HepG2 (cell line): ENCODE measurements at regions not wholly inside any gene's neighbourhood (a gene's known extent, or its start where the extent isn't known, plus 50 kb on each side); places are given as distances from the start of the nearest gene placed in this dataset.

Experiments
- ATAC-seq: fragments of 200-7000 bp; cut with Tn5 transposase; 3 replicates; pipeline ENCODE4 v1.9.1; 2020; ENCODE audit warnings: mild to moderate bottlenecking, moderate library complexity
- BruUV-seq: library from RNA; stranded (reverse); fragments of 400-500 nt; replicated peaks from 2 replicates; lab custom pipeline; 2021; lab: Mats Ljungman, UMichigan
- CTCF ChIA-PET: fragments of 300-600 bp; formaldehyde crosslinking; extraction: SDS; loops from one replicate; lab custom pipeline; 2021; ENCODE audit warnings: low total read pairs, inconsistent platforms, low intra/inter-chr PET ratio; lab: Yijun Ruan, JAX
- POLR2A ChIA-PET: fragments of 350-600 bp; sonication (Branson Sonifier 250); formaldehyde crosslinking; loops from one replicate; lab custom pipeline; 2020; ENCODE audit warnings: antibody characterized with exemption, inconsistent platforms; lab: Yijun Ruan, JAX
- DNase-seq: peaks from one replicate; pipeline ENCODE4 v3.0.0-alpha.2; 2015; ENCODE audit warnings: low spot score
- FAIRE-seq: peaks from 3 replicates; lab custom pipeline; 2011; peaks lifted over from hg19 to GRCh38; lab: Jason Lieb, UNC
- H2AFZ ChIP-seq: one replicate; pipeline ENCODE4 v1.6.1; 2011; ENCODE audit warnings: low read length, inconsistent platforms
- H3K27ac ChIP-seq: fragments of 300-600 bp; 3 replicates; pipeline ENCODE4 v1.8.0; 2011; ENCODE audit warnings: mixed run types, mild to moderate bottlenecking, mixed read lengths, low read length, inconsistent platforms; ENCODE audit not compliant: insufficient read depth; ENCODE audit errors: extremely low read length
- H3K27me3 ChIP-seq, 2 experiments: fragments of 200-600 bp in 1 of 2; 2 replicates in 1 of 2; 3 replicates in 1 of 2; pipeline versions ENCODE4 v1.6.0 to v1.8.0; 2011; ENCODE audit warnings: low read length in 2 of 2, mild to moderate bottlenecking in 2 of 2, moderate library complexity in 2 of 2, inconsistent platforms in 1 of 2; ENCODE audit not compliant: insufficient read depth in 2 of 2, control insufficient read depth in 1 of 2
- H3K36me3 ChIP-seq, 2 experiments: fragments of 200-600 bp in 1 of 2; replicated peaks in 1 of 2; 2 replicates in 1 of 2; 3 replicates in 1 of 2; pipeline versions ENCODE4 v1.5.1 to v1.8.0; 2011; ENCODE audit warnings: low read length in 2 of 2, inconsistent platforms in 1 of 2; ENCODE audit not compliant: insufficient read depth in 2 of 2, control insufficient read depth in 1 of 2
- H3K4me1 ChIP-seq: 2 replicates; pipeline ENCODE4 v1.5.1; 2012; ENCODE audit warnings: low read length, inconsistent platforms; ENCODE audit not compliant: insufficient read depth
- H3K4me2 ChIP-seq: 2 replicates; pipeline ENCODE4 v1.6.0; 2011; ENCODE audit warnings: low read depth, low read length, inconsistent platforms
- H3K4me3 ChIP-seq, 3 experiments: fragments of 200-600 bp in 1 of 3; sonication (generic), shearing (Covaris generic) in 1 of 3; replicated peaks in 1 of 3; 2 replicates each; pipeline ENCODE4 v1.5.1; 2011 to 2016; ENCODE audit warnings: low read length in 3 of 3, inconsistent platforms in 2 of 3, low read depth in 2 of 3, mild to moderate bottlenecking in 2 of 3, control low read depth in 1 of 3, mixed read lengths in 1 of 3; ENCODE audit not compliant: insufficient read depth in 1 of 3
- H3K79me2 ChIP-seq: one replicate; pipeline ENCODE4 v1.6.1; 2011; ENCODE audit warnings: low read length, inconsistent platforms; ENCODE audit not compliant: insufficient read depth
- H3K9ac ChIP-seq: 2 replicates; pipeline ENCODE4 v1.6.0; 2011; ENCODE audit warnings: mild to moderate bottlenecking, low read depth, low read length, inconsistent platforms; ENCODE audit not compliant: insufficient read depth
- H3K9me3 ChIP-seq: 2 replicates; pipeline ENCODE4 v1.5.1; 2012; ENCODE audit warnings: mild to moderate bottlenecking, low read length
- H4K20me1 ChIP-seq: 2 replicates; pipeline ENCODE4 v1.6.0; 2011; ENCODE audit warnings: inconsistent platforms, mild to moderate bottlenecking, low read length, moderate library complexity; ENCODE audit not compliant: insufficient read depth
- ASH2L ChIP-seq: fragments of 300-600, 200-600 bp; sonication (generic); IDR thresholded peaks from 2 replicates; pipeline ENCODE4 v1.7.0; 2017; ENCODE audit warnings: low read depth, mild to moderate bottlenecking, moderate library complexity, mixed read lengths, low read length; ENCODE audit not compliant: insufficient read length
- ETV5 ChIP-seq: IDR thresholded peaks from 2 replicates; pipeline ENCODE4 v1.6.1; 2018; ENCODE audit warnings: missing biosample characterization, missing genetic modification reagents, inconsistent platforms, borderline replicate concordance
- FUBP1 ChIP-seq: sonication (generic); formaldehyde crosslinking; IDR thresholded peaks from 2 replicates; pipeline ENCODE4 v1.5.1; 2020; ENCODE audit warnings: missing genetic modification reagents, mild to moderate bottlenecking, borderline replicate concordance
- HMGXB4 ChIP-seq, 2 experiments: sonication (generic) in 1 of 2; formaldehyde crosslinking in 1 of 2; IDR thresholded peaks; 2 replicates each; pipeline versions ENCODE4 v1.4.0 to v1.6.1; 2018 to 2020; ENCODE audit warnings: missing genetic modification reagents in 2 of 2, borderline replicate concordance in 1 of 2, low read depth in 1 of 2, mild to moderate bottlenecking in 1 of 2, missing biosample characterization in 1 of 2
- MZF1 ChIP-seq: sonication (generic); formaldehyde crosslinking; IDR thresholded peaks from 2 replicates; pipeline ENCODE4 v1.8.1; 2023; ENCODE audit warnings: mild to moderate bottlenecking, missing genetic modification reagents, borderline replicate concordance
- PCBP1 ChIP-seq: fragments of 200-400 bp; formaldehyde crosslinking; IDR thresholded peaks from 2 replicates; pipeline ENCODE4 v1.6.1; 2017; ENCODE audit warnings: mild to moderate bottlenecking, low read depth, low read length, borderline replicate concordance
- RFXAP ChIP-seq: sonication (generic); formaldehyde crosslinking; IDR thresholded peaks from 2 replicates; pipeline ENCODE4 v1.4.0; 2020; ENCODE audit warnings: missing genetic modification reagents, borderline replicate concordance
- SOX6 ChIP-seq, 2 experiments: fragments of 450-650 bp in 1 of 2; sonication (generic) in 1 of 2; formaldehyde crosslinking in 1 of 2; IDR thresholded peaks; 2 replicates each; pipeline versions ENCODE4 v1.4.0 to v1.6.1; 2017 to 2020; ENCODE audit warnings: antibody characterized with exemption in 1 of 2, mild to moderate bottlenecking in 1 of 2, missing genetic modification reagents in 1 of 2
- TRIM24 ChIP-seq: sonication (generic); formaldehyde crosslinking; IDR thresholded peaks from 2 replicates; pipeline ENCODE4 v1.8.0; 2022; ENCODE audit warnings: mild to moderate bottlenecking, missing genetic modification reagents
- ZMYM3 ChIP-seq: sonication (generic); formaldehyde crosslinking; IDR thresholded peaks from 2 replicates; pipeline ENCODE4 v1.5.1; 2020; ENCODE audit warnings: mild to moderate bottlenecking, missing genetic modification reagents
- ZNF691 ChIP-seq: sonication (generic); formaldehyde crosslinking; IDR thresholded peaks from 2 replicates; pipeline ENCODE4 v1.4.0; 2020; ENCODE audit warnings: missing genetic modification reagents, low read depth, mild to moderate bottlenecking, borderline replicate concordance
- ZNF746 ChIP-seq: sonication (generic); formaldehyde crosslinking; IDR thresholded peaks from 2 replicates; pipeline ENCODE4 v1.8.0; 2022; ENCODE audit warnings: mild to moderate bottlenecking, missing genetic modification reagents
- ZNF766 ChIP-seq: sonication (generic); formaldehyde crosslinking; IDR thresholded peaks from 2 replicates; pipeline ENCODE4 v1.5.0; 2020; ENCODE audit warnings: missing genetic modification reagents, borderline replicate concordance
- WGBS: methylation state at CpG from one replicate; pipeline ENCODE4 v1.1.6; 2017; ENCODE audit warnings: low lambda C conversion rate; 5-methylcytosine and 5-hydroxymethylcytosine counted together
- in situ Hi-C: cut with HindIII; loops from 2 replicates; pipeline ENCODE4 v1.10.0; 2017; ENCODE audit warnings: low pct_unique_long_range_greater_than_20kb; ENCODE audit not compliant: extremely low pct_ligation_motif_present
- intact Hi-C: fragments of 100-400 bp; cut with micrococcal nuclease; formaldehyde crosslinking; loops from one replicate; pipeline ENCODE4 v1.10.0; 2022; ENCODE audit not compliant: unreplicated experiment
- TF ChIP-seq, protein P1 (sequence below): IDR thresholded peaks from 2 replicates; pipeline ENCODE4 v1.6.1; 2016

DNA sequence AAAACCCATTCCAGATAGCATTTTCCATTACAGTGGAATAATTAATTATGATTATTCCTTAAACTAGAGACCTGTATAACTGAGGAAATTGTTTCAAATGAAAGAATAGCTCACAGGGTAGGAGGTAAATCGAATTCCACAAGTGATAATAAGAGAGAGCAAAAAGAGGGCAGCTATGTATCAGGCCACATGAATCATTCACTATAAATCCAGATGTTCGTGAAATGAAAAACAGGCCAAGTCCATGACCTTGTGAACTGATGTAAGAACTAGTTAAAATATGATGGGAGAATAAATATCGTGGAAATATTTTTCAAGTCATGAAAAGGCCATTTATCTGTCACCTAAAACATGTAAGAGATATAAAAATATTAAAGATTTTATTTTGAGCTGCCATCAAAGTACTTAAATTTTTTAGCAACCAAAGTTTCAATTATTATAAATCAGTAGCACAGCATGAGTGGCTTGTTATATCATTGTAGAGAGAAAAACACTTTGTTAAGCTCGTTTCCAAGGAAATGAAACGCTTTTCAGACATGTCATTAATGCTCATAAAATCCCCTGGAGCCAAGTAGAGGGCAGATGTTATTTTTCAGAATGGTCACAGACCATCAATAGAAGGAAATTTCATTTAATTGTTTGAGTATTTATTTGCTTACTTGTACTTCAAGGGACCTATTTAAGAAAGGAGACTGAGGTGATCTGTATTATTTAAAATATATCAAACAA lies 120.6 kb upstream of the CDKN3 start:
- intact Hi-C loops, result no loop called here
- POLR2A ChIA-PET, result no interaction called here
- Histone ChIP-seq H3K4me1 (peaks cover 20% of the 10 kb centered on the region), H3K4me2 (no peak overlapping the region), H3K27me3 (no peaks in the 10 kb centered on the region), H3K4me3 (no peak overlapping the region), H3K9ac (no peak overlapping the region), H2AFZ (no peak overlapping the region), H4K20me1 (no peaks in the 10 kb centered on the region), H3K27ac (no peak overlapping the region), H3K79me2 (no peaks in the 10 kb centered on the region), H3K9me3 (no peaks in the 10 kb centered on the region), H3K36me3 (no peaks in the 10 kb centered on the region)
- FAIRE-seq (no peak), ATAC-seq (no peak), DNase-seq (no peak)
- in situ Hi-C loops, result no loop called here
- no peak for TF ChIP-seq ETV5 (CRISPR knock-in tag)
- TF ChIP-seq ZNF691 (CRISPR knock-in tag), result no peak
- no peak for TF ChIP-seq ZNF766 (CRISPR knock-in tag)
- TF ChIP-seq RFXAP (CRISPR knock-in tag), result no peak
- no peak for TF ChIP-seq MZF1 (CRISPR knock-in tag)
- TF ChIP-seq, protein P1, sequence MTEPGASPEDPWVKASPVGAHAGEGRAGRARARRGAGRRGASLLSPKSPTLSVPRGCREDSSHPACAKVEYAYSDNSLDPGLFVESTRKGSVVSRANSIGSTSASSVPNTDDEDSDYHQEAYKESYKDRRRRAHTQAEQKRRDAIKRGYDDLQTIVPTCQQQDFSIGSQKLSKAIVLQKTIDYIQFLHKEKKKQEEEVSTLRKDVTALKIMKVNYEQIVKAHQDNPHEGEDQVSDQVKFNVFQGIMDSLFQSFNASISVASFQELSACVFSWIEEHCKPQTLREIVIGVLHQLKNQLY (CRISPR knock-in tag), result no peak
- no peak for TF ChIP-seq SOX6 (IDR thresholded peaks at IDR 0.05)
- no peak for TF ChIP-seq SOX6 (CRISPR knock-in tag; IDR thresholded peaks at IDR 0.05)
- TF ChIP-seq FUBP1, result no peak
- no peak for TF ChIP-seq ASH2L
- TF ChIP-seq ZNF746 (CRISPR knock-in tag), result no peak
- no peak for TF ChIP-seq ZMYM3 (CRISPR knock-in tag)
- TF ChIP-seq PCBP1, result no peak
- no peak for TF ChIP-seq TRIM24
- TF ChIP-seq HMGXB4 (CRISPR knock-in tag; IDR thresholded peaks at IDR 0.05; ENCODE audit: borderline replicate concordance in 1 of 2, low read depth in 1 of 2), result no peak
- CTCF ChIA-PET, result no interaction called here
- WGBS, result 23% methylated on average over 5 of the region's 5 CpGs
- BruUV-seq, result no TSS peak
